ENCODE measurements at regions not wholly inside any gene's neighbourhood (a gene's known extent, or its start where the extent isn't known, plus 50 kb on each side); places are given as distances from the start of the nearest gene placed in this dataset.
"Not testable (repeated sequence)": the region's sequence is repeated elsewhere in the genome, so short reads cannot be mapped to it uniquely, and the experiment has no call there.

GRCh38 chrX:34716302-34716701 is 59.2 kb upstream of the TMEM47 start:
- intact Hi-C loops (cut with DNase I) = no loop called here
- DNase-seq (ENCODE audit: low spot score) = no peak

DNA sequence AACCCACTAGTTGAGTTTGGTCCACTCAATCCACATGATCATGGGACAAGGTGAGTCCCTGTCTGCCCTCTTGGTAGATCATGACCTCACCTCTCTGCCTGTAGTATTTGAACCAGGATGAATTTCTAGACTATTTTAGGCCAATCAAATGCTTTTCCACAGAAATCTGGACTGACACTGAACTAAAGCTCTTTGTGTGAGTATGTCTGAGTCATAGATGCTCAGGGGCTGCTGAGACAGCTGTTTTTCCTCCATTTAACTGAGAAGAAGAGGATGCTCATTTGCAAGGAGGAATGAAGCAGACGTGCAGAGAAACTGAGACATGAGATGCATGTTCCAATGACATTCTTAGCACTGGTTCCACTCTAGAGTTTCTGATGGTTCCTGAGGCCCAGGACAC is 77.3 kb upstream of the TMEM47 start:
- DNase-seq (ENCODE audit: low spot score) = no peak
- intact Hi-C loops (cut with DNase I) = no loop called here

- intact Hi-C loops (cut with DNase I) = no loop called here
- no peak for DNase-seq (ENCODE audit: low spot score)
Measured at GRCh38 chrX:34744521-34744920, 87.4 kb upstream of the TMEM47 start.

GRCh38 chrX:34749896-34750295 is 92.8 kb upstream of the TMEM47 start:
- DNase-seq (ENCODE audit: low spot score) = no peak
- intact Hi-C loops (cut with DNase I) = no loop called here

DNA sequence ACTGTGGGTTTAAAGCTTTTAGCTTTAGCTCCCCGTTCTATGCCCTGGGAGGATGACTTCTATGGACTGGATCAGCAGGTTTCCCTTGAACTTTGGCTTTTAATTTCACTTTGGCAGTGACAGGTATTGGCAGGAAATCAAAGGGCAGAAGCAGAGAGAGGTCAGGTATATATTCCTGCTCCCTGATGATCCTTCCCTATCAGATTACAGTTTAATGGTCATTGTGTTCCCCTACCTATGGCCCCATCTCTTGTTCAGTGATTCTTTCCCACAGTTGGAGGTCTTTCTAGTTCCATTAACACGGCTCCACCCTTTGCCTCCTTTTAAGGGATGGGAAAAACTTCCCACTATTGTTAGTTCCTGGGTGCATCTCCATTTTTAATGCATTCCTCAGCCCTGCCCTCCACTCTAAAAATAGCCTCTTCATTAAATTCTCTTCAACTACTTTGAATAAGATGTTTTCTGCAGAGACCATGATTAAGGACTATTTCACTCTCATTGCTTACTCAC is 107.8 kb upstream of the TMEM47 start:
- intact Hi-C loops (cut with DNase I) = no loop called here
- no peak for DNase-seq (ENCODE audit: low spot score)

DNA sequence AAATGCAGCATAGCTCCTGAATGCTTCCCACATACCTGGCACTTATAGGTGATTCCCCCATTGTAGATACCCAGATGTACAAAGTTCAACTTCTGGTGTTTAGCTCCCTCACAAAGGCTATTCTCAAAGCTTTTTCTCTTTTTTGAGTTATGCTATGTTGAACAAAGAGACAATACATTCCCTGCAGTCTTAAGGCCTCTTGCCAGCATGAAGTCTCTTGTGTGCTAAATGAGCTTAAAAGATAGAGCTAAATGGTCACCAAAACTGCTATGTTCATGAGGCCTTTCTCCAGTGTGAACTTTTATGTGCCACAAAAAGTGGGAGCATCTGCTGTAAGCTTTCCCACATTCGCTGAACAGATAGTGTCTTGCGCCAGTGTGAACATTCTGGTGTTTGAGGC is 111.2 kb upstream of the TMEM47 start:
- DNase-seq (ENCODE audit: low spot score) = no peak
- intact Hi-C loops (cut with DNase I) = no loop called here

DNA sequence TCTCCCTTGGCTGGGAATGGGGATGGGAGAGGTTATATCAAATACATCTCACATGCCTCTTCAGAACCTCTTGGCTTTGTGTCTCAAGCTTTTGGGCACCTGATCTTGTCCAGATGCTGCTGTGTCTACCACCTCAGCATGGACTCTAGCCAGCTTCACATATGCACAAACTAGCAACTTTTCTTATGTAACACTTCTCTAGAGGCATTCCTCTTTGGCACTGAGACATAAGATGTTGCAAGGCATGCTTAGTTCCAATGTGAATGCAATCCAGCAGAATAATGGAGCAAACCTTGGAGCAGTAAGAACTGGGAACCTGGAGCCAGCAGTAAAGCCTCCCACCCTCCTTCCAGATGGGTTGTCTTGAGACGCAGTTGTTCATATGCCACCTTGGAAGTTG is 113.4 kb upstream of the TMEM47 start:
- intact Hi-C loops (cut with DNase I) = no loop called here

DNA sequence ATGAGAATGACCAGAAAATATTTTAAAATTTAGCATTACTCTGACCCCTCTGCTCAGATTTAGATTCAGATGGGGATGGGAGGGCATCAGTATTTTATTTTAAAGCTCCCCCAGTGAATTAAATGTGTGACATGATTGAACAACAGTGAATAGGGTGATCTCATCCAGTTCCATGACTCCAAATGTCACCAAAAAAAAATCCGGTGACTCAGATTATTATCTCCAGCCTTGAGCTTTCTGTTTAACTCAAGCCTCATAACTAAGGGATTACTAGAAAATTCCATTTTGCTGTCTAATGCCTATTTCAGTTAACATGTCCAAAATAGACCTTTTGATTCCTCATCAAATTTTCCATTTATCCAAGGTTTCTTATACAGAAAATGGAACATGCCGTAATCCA is 121.8 kb upstream of the TMEM47 start:
- intact Hi-C loops (cut with DNase I) = no loop called here

More for the DNA sequence above, 113.4 kb upstream of the TMEM47 start:
- no peak for DNase-seq (ENCODE audit: low spot score)

GRCh38 chrX:34790026-34790425 is 132.9 kb upstream of the TMEM47 start:
- DNase-seq (ENCODE audit: low spot score) = no peak
- intact Hi-C loops (cut with DNase I) = no loop called here

More for the DNA sequence above, 121.8 kb upstream of the TMEM47 start:
- no peak for DNase-seq (ENCODE audit: low spot score)

DNA sequence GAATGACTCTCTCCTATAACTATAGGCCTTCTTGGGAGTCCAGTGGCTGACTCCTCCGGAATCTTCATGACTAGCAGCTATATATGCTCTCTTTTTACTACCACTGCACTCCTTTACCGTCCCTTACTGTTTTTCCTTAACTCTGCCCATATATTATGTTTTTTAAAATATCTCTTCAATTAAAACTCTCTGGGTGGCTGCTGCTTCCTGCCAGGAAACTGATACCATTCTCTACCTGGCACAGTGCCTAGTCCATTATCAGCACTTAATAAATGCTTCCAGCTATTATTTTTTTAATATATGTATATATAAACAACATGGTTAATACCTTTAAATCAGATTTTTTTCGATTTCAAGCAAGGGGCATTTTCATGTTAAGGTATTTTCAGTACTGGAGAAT is 136.6 kb upstream of the FAM47B start:
- intact Hi-C loops (cut with DNase I) = no loop called here

GRCh38 chrX:34809096-34809495 is 133.5 kb upstream of the FAM47B start:
- DNase-seq (ENCODE audit: low spot score) = no peak
- intact Hi-C loops (cut with DNase I) = no loop called here

More for the DNA sequence above, 136.6 kb upstream of the FAM47B start:
- DNase-seq (ENCODE audit: low spot score) = no peak

- intact Hi-C loops (cut with DNase I) = no loop called here
- DNase-seq (ENCODE audit: low spot score) = no peak
Measured at GRCh38 chrX:34810364-34810763, 132.2 kb upstream of the FAM47B start.

DNA sequence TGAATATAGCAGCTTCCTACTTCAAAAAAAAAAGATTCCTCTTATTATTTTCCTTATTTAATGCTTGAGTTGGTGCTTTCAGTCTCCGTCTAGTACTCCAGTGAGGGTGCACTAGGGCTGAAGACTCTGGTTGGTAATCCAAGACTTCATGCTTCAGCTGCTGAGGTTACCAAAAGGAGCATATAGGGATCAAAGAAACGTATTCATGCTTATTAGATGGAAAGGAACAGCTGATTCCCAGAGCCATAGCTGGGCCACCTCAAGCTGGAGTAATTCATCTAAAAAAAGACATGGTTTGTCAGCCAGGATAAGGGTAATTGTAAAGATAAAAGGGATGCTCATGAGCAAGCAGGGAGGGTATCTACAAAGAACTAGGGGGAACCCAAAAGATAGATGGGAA is 131.7 kb upstream of the FAM47B start:
- intact Hi-C loops (cut with DNase I) = no loop called here
- DNase-seq (ENCODE audit: low spot score) = no peak

DNA sequence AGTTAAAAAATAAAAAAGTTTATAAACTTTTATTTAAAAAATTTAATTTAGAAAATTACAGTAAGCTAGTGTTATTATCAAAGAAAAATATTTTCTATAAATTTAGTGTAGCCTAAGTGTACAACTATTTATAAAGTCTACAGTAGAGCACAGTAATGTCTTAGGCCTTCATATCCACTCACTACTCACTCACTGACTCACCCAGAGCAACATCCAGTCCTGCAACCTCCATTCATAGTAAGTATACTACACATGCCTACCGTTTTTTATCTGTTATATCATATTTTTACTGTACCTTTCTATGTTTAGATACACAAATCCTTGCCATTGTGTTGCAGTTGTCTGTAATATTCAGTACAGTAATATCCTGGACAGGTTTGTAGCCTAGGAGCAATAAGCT is 129.0 kb upstream of the FAM47B start:
- intact Hi-C loops (cut with DNase I) = no loop called here
- no peak for DNase-seq (ENCODE audit: low spot score)

GRCh38 chrX:34826964-34827363 is 115.6 kb upstream of the FAM47B start:
- intact Hi-C loops (cut with DNase I) = no loop called here

GRCh38 chrX:34839451-34839850 is 103.1 kb upstream of the FAM47B start:
- no peak for DNase-seq (ENCODE audit: low spot score)
- intact Hi-C loops (cut with DNase I) = no loop called here

More at GRCh38 chrX:34826964-34827363, 115.6 kb upstream of the FAM47B start:
- no peak for DNase-seq (ENCODE audit: low spot score)

- DNase-seq (ENCODE audit: low spot score); intact Hi-C loops (cut with DNase I): not testable (repeated sequence)
Measured at GRCh38 chrX:34841205-34841604, 101.4 kb upstream of the FAM47B start.

GRCh38 chrX:34848281-34848680 is 94.3 kb upstream of the FAM47B start:
- intact Hi-C loops (cut with DNase I) = no loop called here
- DNase-seq (ENCODE audit: low spot score) = no peak

- intact Hi-C loops (cut with DNase I) = no loop called here
- DNase-seq (ENCODE audit: low spot score) = no peak
Measured at GRCh38 chrX:34849371-34849770, 93.2 kb upstream of the FAM47B start.

GRCh38 chrX:34859191-34859590 is 83.4 kb upstream of the FAM47B start:
- intact Hi-C loops (cut with DNase I) = no loop called here
- DNase-seq (ENCODE audit: low spot score) = no peak

- no peak for DNase-seq (ENCODE audit: low spot score)
- intact Hi-C loops (cut with DNase I) = loop anchor here (10.0 kb wide), 1 partner anchor 289 kb away; no protein-coding TSS in a partner anchor
Measured at GRCh38 chrX:34863906-34864305, 78.7 kb upstream of the FAM47B start.

- DNase-seq (ENCODE audit: low spot score) = no peak
- intact Hi-C loops (cut with DNase I) = loop anchor here (10.0 kb wide), 1 partner anchor 292 kb away; no protein-coding TSS in a partner anchor
Measured at GRCh38 chrX:34866646-34867045, 76.0 kb upstream of the FAM47B start.
